Neural progenitor cell (in vitro differentiated cells): ENCODE measurements at regions not wholly inside any gene's neighbourhood (a gene's known extent, or its start where the extent isn't known, plus 50 kb on each side); places are given as distances from the start of the nearest gene placed in this dataset.

Experiments
- DNase-seq: peaks from one replicate; pipeline ENCODE4 v3.0.0-alpha.2; 2016; ENCODE audit warnings: low spot score
- H2AFZ ChIP-seq: fragments of 200-600 bp; sonication (generic); replicated peaks from 2 replicates; pipeline ENCODE4 v1.6.1; 2016; ENCODE audit warnings: antibody characterized with exemption
- H3F3A ChIP-seq: fragments of 200-600 bp; sonication (generic); 2 replicates; pipeline ENCODE4 v1.6.1; 2016; ENCODE audit warnings: antibody characterized with exemption, low read depth
- H3K27ac ChIP-seq: fragments of 200-600 bp; sonication (generic); 2 replicates; pipeline ENCODE4 v1.5.1; 2016; ENCODE audit warnings: mild to moderate bottlenecking
- H3K27me3 ChIP-seq: fragments of 200-600 bp; sonication (generic); 2 replicates; pipeline ENCODE4 v1.6.1; 2016; ENCODE audit warnings: mild to moderate bottlenecking, moderate library complexity
- H3K36me3 ChIP-seq: fragments of 200-600 bp; sonication (generic); 2 replicates; pipeline ENCODE4 v1.5.1; 2016
- H3K4me1 ChIP-seq: fragments of 200-600 bp; sonication (generic); 2 replicates; pipeline ENCODE4 v1.6.1; 2016; ENCODE audit warnings: mixed run types
- H3K4me2 ChIP-seq: fragments of 200-600 bp; sonication (generic); 2 replicates; pipeline ENCODE4 v1.6.1; 2016
- H3K4me3 ChIP-seq: fragments of 200-600 bp; sonication (generic); 2 replicates; pipeline ENCODE4 v1.5.1; 2016
- H3K79me2 ChIP-seq: fragments of 200-600 bp; sonication (generic); 2 replicates; pipeline ENCODE4 v1.6.1; 2016; ENCODE audit warnings: low read depth
- H3K9ac ChIP-seq: fragments of 200-600 bp; sonication (generic); 2 replicates; pipeline ENCODE4 v1.6.1; 2016
- H3K9me3 ChIP-seq: fragments of 200-600 bp; sonication (generic); 2 replicates; pipeline ENCODE4 v1.5.1; 2016; ENCODE audit warnings: low read depth
- H4K20me1 ChIP-seq: fragments of 200-600 bp; sonication (generic); 2 replicates; pipeline ENCODE4 v1.6.1; 2016; ENCODE audit warnings: low read depth
- H3K27ac Mint-ChIP-seq: 3 replicates; pipeline ENCODE4 v1.8.0; 2021; ENCODE audit warnings: mixed read lengths
- H3K27me3 Mint-ChIP-seq: 2 replicates; pipeline ENCODE4 v1.8.0; 2022; ENCODE audit warnings: low read depth, mild to moderate bottlenecking, inconsistent platforms, moderate library complexity, mixed read lengths; ENCODE audit not compliant: insufficient read depth
- H3K36me3 Mint-ChIP-seq: 3 replicates; pipeline ENCODE4 v1.8.0; 2021; ENCODE audit warnings: mixed read lengths
- H3K4me1 Mint-ChIP-seq: 3 replicates; pipeline ENCODE4 v1.8.0; 2021; ENCODE audit warnings: mixed read lengths
- H3K4me3 Mint-ChIP-seq: 3 replicates; pipeline ENCODE4 v1.8.0; 2021; ENCODE audit warnings: mild to moderate bottlenecking, moderate library complexity, mixed read lengths
- H3K9me3 Mint-ChIP-seq: 3 replicates; pipeline ENCODE4 v1.8.0; 2020; ENCODE audit warnings: mixed read lengths
- CTCF ChIP-seq: fragments of 200-600 bp; sonication (generic); IDR thresholded peaks from 2 replicates; pipeline ENCODE4 v1.5.1; 2017; ENCODE audit warnings: antibody characterized with exemption, mild to moderate bottlenecking
- EZH2 ChIP-seq: fragments of 200-600 bp; sonication (generic); IDR thresholded peaks from 2 replicates; pipeline ENCODE4 v1.6.1; 2017; ENCODE audit warnings: antibody characterized with exemption, mild to moderate bottlenecking, moderate library complexity
- EZH2phosphoT487 ChIP-seq: fragments of 200-600 bp; sonication (generic); IDR thresholded peaks from 2 replicates; pipeline ENCODE4 v1.6.1; 2017; ENCODE audit warnings: antibody characterized with exemption

DNA sequence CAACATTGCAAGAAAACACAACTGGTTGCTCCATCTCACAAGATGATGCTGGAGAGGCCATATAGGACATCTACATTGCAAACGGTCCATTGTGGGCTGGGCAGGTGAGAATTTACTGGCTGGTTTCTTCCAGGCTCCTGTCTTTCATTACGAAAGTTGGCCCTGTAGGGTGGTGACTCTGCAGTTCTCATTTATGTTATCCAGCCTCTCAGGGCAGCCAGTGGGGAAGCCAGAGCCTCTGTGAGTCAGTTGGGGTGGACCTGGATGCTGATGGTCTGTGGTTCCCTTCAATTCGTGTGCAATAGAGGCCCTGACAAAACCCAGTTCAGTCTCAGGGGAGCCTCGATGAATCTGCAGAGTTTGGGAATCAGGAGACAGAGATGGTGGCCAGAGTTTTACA is 341.0 kb upstream of the CCL2 start:
- H3K27ac ChIP-seq = no peak overlapping the region
- no peaks in the 10 kb centered on the region for H3K79me2 ChIP-seq
- H3K4me1 ChIP-seq = no peaks in the 10 kb centered on the region
- H3K4me3 Mint-ChIP-seq = no peak overlapping the region
- DNase-seq = no peak
- no peaks in the 10 kb centered on the region for H3F3A ChIP-seq
- no peaks in the 10 kb centered on the region for H3K27me3 ChIP-seq
- H3K27ac Mint-ChIP-seq = no peak overlapping the region
- H3K9ac ChIP-seq = no peak overlapping the region
- H3K4me1 Mint-ChIP-seq = no peaks in the 10 kb centered on the region
- no peaks in the 10 kb centered on the region for H4K20me1 ChIP-seq
- H3K9me3 ChIP-seq = no peaks in the 10 kb centered on the region
- H2AFZ ChIP-seq = no peak overlapping the region
- no peak overlapping the region for H3K4me3 ChIP-seq
- H3K36me3 ChIP-seq = no peaks in the 10 kb centered on the region
- no peaks in the 10 kb centered on the region for H3K9me3 Mint-ChIP-seq
- no peak overlapping the region for H3K4me2 ChIP-seq
- H3K27me3 Mint-ChIP-seq = peaks cover 2% of the 10 kb centered on the region
- TF ChIP-seq CTCF (no peak), EZH2phosphoT487 (no peak), EZH2 (no peak)
- H3K36me3 Mint-ChIP-seq = no peaks in the 10 kb centered on the region

DNA sequence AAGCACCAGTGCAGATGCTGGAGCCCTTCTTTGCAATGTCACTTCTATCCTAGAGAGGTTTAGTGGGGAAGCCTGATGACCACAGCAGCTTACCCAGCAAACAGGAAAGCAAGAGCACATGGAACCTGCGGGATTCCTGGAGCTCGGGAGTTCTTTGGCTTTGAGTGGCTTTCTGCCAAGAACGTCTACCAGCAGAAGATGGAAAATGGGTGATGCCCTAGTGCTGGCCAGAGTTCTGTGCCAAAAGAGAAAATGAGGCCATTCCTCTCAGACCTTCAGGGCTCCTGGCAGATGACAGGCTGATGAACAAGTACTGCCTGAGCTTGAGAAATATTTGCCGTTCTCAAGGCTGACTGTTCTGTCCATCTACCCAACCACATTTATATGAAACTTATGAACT is 332.1 kb upstream of the CCL2 start:
- peaks cover 12% of the 10 kb centered on the region for H3K4me1 Mint-ChIP-seq
- H3K27me3 ChIP-seq = no peaks in the 10 kb centered on the region
- no peaks in the 10 kb centered on the region for H3K36me3 Mint-ChIP-seq
- no peak overlapping the region for H3K4me3 Mint-ChIP-seq
- no peak overlapping the region for H3K4me2 ChIP-seq
- no peaks in the 10 kb centered on the region for H3K9me3 Mint-ChIP-seq
- no peaks in the 10 kb centered on the region for H3K36me3 ChIP-seq
- TF ChIP-seq EZH2phosphoT487 (no peak), EZH2 (no peak), CTCF (no peak)
- no peak for DNase-seq
- no peaks in the 10 kb centered on the region for H3K79me2 ChIP-seq
- no peak overlapping the region for H3K9ac ChIP-seq
- H2AFZ ChIP-seq = no peak overlapping the region
- H3K4me3 ChIP-seq = no peak overlapping the region
- H3K27ac Mint-ChIP-seq = no peak overlapping the region
- no peaks in the 10 kb centered on the region for H3K4me1 ChIP-seq
- no peak overlapping the region for H3K27ac ChIP-seq
- H4K20me1 ChIP-seq = no peaks in the 10 kb centered on the region
- H3K27me3 Mint-ChIP-seq = no peaks in the 10 kb centered on the region
- no peaks in the 10 kb centered on the region for H3F3A ChIP-seq
- H3K9me3 ChIP-seq = no peaks in the 10 kb centered on the region

DNA sequence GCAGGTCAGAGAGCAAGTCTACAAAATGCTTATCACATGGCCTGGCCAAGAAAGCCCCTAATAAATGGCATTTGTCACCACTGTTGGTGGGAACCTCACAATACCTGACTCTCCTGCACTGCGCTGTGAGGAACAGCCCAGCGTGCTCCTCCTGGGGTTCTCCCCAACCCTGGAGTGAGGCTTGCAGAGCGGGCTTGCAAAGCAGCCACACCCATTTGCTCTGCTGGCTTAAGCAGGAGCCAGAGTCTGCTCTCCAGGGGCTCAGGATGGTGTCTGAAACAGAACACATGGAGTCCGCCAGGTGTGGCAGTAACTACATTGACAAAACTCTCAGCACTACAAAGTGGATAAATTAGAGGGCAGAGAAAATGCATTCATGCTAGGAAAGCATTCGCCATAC is 331.0 kb upstream of the CCL2 start:
- no peak overlapping the region for H3K27ac Mint-ChIP-seq
- no peaks in the 10 kb centered on the region for H3K27me3 ChIP-seq
- H3K9me3 Mint-ChIP-seq = no peaks in the 10 kb centered on the region
- no peak overlapping the region for H2AFZ ChIP-seq
- H3K36me3 Mint-ChIP-seq = no peaks in the 10 kb centered on the region
- peaks cover 4% of the 10 kb centered on the region for H3F3A ChIP-seq
- H3K79me2 ChIP-seq = no peaks in the 10 kb centered on the region
- peaks cover 2% of the 10 kb centered on the region for H3K27me3 Mint-ChIP-seq
- H3K4me2 ChIP-seq = no peak overlapping the region
- H4K20me1 ChIP-seq = no peaks in the 10 kb centered on the region
- TF ChIP-seq CTCF = no peak
- no peak for TF ChIP-seq EZH2
- no peak for TF ChIP-seq EZH2phosphoT487
- H3K27ac ChIP-seq = no peak overlapping the region
- DNase-seq = no peak
- H3K4me1 Mint-ChIP-seq = peaks cover 20% of the 10 kb centered on the region
- H3K4me1 ChIP-seq = peaks cover 7% of the 10 kb centered on the region
- no peak overlapping the region for H3K4me3 ChIP-seq
- no peak overlapping the region for H3K4me3 Mint-ChIP-seq
- no peaks in the 10 kb centered on the region for H3K9me3 ChIP-seq
- no peak overlapping the region for H3K9ac ChIP-seq
- H3K36me3 ChIP-seq = no peaks in the 10 kb centered on the region

DNA sequence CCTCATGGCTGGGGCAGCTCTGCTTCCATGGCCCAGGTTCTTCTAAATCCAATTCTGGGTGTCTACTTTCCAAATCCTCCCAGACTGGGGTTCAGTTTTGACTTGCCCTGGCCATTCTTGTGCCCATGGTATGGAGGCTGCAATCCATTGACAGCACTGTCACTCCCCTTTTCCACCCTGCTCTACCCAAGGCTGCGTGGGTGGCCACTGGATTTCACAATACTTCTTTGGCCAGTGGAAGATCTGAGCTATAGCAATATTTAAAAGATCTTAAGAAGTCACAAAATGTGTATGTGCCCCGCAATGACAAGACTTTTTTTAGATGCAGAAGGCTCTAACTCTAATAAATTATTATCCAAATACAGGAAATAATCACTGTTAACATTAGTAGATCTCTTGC is 329.4 kb upstream of the CCL2 start:
- Histone ChIP-seq H3K9ac (no peak overlapping the region), H4K20me1 (no peaks in the 10 kb centered on the region), H3K36me3 (no peaks in the 10 kb centered on the region), H3F3A (peaks cover 15% of the 10 kb centered on the region), H3K4me1 (peaks cover 18% of the 10 kb centered on the region), H2AFZ (no peak overlapping the region), H3K27ac (no peak overlapping the region), H3K4me2 (no peak overlapping the region), H3K4me3 (no peak overlapping the region), H3K79me2 (no peaks in the 10 kb centered on the region), H3K9me3 (no peaks in the 10 kb centered on the region), H3K27me3 (no peaks in the 10 kb centered on the region)
- DNase-seq = no peak
- Mint-ChIP-seq H3K4me1 (peaks cover 34% of the 10 kb centered on the region), H3K4me3 (no peak overlapping the region), H3K36me3 (no peaks in the 10 kb centered on the region), H3K27me3 (peaks cover 2% of the 10 kb centered on the region), H3K9me3 (peaks cover 2% of the 10 kb centered on the region), H3K27ac (no peak overlapping the region)
- TF ChIP-seq EZH2phosphoT487 = no peak
- no peak for TF ChIP-seq CTCF
- no peak for TF ChIP-seq EZH2
